Colon (tissue), 2 donors: ENCODE measurements at regions not wholly inside any gene's neighbourhood (a gene's known extent, or its start where the extent isn't known, plus 50 kb on each side); places are given as distances from the start of the nearest gene placed in this dataset.

ENCODE experiments used
- FAIRE-seq: peaks from 2 replicates; lab custom pipeline; 2012; peaks lifted over from hg19 to GRCh38; lab: Jason Lieb, UNC
- donor health status: control.
- donor health status: control.

- FAIRE-seq: no peak
Measured at GRCh38 chr7:46537191-46537905, 616.3 kb upstream of the IGFBP3 start.

DNA sequence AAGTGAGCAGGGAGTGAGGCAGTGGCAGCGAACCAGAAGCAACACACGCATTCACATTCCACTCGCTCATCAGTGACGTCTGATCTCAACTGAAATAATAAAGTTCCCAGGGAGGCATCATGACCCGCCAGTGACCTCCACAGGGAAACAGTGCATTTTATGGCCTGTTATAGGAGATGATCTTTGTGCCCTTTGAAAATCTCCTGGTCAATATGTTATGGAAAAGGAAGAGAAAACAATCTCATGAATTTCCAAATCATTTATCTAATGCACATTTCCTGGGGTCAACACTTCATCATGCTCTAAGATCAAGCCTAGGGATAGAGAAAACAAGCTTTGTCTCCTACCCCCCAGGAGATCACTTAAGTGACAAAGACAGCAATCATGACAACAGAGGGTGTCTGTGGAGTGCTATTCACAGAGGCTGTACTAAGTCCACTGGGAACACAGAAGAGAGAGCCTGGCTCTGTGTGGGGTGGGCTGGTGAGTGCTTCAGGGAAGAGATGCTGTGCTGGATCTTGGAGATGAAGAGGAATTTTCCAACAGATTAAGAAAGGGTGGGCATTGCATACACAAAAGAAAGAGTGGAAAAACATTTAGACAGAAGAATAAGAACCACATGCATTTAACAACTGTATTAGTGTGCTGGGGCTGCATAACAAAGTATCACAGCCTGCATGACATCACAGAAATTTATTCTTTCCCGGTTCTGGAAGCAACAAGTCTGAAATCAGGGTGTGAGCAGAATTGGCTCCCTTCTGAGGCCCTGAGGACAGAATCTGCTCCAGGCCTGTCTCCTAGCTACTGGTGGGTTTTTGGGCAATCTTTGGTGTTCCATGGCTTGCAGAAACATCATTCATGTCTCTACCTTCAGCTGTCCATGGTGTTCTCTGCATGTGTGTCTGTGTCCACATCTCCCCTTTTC lies 613.9 kb upstream of the IGFBP3 start:
- FAIRE-seq: no peak

DNA sequence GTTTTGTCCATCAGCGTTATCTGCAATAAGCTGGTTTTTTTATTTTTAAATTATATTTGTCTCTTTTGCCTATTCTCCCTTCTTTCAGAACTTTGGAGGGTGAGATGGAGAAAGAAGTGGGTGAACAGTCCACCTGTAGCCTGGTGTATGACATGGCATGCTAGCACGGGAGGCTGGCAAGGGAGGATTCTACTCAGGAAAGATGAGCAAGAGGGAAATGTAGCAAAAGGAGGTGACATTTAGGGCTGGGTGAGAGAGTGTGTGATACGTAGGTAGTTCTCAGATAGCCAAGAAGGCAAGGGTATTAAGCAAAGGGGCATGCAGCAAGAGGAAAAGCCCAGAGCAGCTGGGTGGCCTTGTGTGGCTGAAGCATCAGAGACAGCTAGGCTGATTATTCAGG lies 612.9 kb upstream of the IGFBP3 start:
- no peak for FAIRE-seq

DNA sequence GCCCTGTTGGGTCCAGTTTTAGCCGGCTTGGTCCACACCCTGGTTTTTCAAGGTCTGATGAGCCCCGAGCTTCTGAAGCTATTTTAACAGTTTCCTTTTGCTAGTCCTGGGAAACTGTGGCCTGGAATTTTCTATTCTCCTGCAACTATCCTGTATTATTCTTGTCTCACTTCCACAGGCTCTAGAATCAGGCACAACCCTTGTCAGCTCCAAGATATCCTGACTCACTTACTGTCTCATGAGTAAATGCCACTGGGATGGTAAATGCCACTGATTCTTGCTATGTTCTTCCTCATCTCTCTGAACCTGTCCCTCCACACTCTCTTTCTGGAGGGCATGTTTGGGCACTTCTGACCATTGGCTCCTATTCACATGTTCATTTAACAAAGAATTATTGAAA lies 611.5 kb upstream of the IGFBP3 start:
- no peak for FAIRE-seq

DNA sequence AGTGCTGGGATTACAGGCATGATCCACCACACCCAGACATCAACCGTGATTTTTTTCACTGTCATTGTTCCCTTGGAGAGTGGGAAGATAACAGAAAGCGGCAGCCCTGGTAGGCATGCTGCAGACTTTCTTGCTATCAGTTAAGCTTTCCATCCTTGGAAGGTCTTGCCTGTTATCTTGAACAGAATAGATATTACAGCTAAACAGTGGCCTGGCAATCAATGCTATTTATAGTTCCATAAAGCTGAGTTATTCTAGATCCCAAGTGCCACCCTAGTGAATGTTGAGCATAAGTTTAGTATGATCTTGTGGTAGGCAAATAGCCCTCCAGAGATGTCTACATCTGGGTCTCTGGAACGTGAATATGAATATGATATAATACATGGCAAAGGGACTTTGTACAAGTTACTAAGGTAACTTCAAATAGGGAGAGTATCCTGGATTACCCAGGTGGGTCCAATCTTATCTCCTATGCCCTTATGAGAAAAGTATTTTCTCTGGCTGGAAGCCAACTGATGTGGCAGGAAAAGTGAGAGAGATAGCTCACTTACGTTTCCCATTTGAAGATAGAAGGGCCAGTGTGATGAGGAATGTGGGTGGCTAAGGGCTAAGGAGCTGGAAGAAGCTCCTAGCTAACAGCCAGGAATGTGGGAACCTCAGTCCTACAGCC lies 609.1 kb upstream of the IGFBP3 start:
- no peak for FAIRE-seq

GRCh38 chr7:46527360-46527759 lies 606.3 kb upstream of the IGFBP3 start:
- FAIRE-seq: no peak

- no peak for FAIRE-seq
Measured at GRCh38 chr7:46525876-46526275, 604.8 kb upstream of the IGFBP3 start.

DNA sequence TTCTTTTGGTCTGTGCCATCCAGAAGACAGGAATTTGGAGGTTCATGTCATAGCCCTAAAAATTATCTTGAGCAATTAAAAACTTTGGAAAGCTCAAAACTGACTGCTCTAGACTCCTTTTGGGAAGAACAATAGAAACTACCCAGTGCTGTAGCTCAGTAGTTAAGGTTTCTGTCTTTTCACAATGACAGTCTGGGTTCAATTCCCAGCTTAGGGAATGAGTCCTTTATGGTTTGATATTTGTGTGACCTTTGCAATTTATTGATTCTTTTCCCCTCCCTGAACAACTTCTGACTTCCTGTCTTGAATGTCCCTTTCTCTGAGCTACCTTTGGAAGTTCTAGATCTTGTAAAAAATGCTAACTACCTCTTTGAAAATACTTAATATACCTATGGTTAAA lies 603.3 kb upstream of the IGFBP3 start:
- no peak for FAIRE-seq

DNA sequence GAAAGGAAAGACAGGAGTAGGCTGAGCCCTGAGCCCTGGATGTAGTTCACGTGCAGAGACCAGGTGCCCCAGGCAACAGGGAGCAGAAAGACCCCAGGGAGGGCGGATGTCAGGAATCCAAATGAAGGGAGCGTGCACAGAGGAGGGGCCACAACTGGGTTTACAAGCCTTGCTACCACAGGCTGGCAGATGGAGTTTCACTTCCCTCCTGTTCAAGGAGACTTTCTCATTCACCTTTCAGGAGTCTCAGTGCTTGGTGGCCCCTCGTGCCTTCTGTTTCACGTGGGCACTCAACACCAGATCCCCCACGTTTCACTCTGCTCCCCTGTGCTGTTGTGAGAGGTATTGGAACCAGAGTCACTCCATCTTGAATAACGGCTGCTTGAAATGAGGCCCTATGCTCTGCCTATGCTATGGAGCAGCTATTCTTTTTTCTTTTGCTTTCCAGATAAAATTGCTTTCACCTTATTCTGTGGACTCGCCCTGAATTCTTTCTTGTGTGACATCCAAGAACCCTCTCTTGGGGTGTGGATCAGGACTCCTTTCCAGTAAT lies 601.4 kb upstream of the IGFBP3 start:
- FAIRE-seq: no peak

DNA sequence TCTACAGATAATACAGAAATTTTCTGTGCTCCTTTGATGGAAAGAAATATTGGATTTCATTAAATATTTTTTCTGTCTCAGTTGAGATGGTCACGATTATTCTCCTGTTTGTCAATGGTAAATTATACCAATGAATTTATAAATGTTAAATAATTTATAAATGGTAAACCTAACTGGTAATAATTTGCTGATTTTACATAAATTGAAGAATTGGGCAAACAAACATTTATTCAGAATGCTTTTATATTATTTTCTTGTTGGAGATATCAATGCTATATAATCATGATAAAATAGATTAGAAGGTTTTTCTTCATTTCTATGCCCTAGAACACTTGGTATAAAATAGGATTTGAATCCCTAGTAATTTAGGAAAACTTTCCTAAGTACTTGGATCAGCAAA lies 597.6 kb upstream of the IGFBP3 start:
- no peak for FAIRE-seq

GRCh38 chr7:46515844-46516590 lies 594.9 kb upstream of the IGFBP3 start:
- FAIRE-seq: no peak

DNA sequence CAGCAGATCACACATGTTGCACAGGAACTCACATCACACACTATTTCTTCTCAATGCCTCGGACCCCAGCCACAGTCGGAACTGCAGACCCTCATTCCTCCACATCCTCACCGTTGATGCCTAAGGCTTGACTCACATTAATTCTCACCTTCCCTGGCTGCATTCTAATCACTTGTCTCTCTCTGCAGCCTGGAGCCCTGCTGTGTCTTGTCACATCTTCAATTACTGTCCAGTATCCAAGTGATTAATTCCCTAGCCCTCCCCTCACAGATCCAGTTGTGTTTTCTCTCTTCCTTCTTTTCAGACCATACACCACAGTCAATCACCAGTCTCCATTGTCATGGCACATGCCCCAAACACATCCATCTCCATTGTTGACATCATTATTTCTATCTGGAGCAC lies 592.4 kb upstream of the IGFBP3 start:
- FAIRE-seq: no peak

DNA sequence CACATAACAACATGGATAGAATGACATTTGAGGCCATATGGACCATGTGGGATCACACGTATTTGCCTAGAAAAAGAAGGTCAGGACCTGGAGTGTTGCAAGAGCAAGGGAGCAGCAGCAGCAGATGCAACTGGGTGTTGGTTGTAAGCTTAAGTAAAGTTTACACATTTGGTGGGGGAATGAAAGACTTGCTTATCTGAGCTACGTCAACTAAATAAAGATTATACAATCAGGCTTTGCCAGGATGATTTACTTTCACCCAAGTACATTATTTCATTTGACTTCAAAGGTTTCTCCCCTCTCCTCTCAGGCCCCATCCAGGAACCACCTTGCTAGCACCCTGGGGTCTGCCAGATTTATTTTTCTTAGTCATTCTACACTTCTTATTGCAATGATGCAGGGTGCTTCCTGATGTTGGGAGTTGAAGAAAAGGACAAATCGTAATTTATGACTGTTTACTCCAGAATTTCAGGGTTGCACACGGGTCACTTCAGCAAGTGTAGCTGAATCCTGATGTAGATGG lies 591.9 kb upstream of the IGFBP3 start:
- no peak for FAIRE-seq

GRCh38 chr7:46511442-46512215 lies 590.6 kb upstream of the IGFBP3 start:
- no peak for FAIRE-seq

GRCh38 chr7:46508583-46508982 lies 587.5 kb upstream of the IGFBP3 start:
- FAIRE-seq: no peak

DNA sequence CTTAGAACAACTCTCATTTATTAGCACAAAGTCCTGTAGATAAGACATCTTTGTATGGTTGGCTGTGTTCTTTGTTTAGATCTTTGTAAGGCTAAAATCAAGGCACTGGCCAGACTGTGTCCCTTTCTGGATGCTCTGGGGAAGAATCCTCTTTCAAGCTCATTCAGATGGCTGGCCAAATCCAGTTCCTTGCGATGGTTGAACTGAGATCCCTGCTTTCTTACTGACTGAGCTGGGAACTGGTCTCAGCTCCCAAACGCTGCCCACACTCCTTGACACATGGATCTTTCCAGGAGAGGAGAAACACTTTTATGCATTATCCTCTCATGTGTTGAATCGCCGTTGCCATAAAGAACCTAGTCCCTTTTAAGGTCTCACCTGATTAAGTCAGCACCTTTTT lies 586.5 kb upstream of the IGFBP3 start:
- no peak for FAIRE-seq

- FAIRE-seq: no peak
Measured at GRCh38 chr7:46494441-46494840, 573.4 kb upstream of the IGFBP3 start.

DNA sequence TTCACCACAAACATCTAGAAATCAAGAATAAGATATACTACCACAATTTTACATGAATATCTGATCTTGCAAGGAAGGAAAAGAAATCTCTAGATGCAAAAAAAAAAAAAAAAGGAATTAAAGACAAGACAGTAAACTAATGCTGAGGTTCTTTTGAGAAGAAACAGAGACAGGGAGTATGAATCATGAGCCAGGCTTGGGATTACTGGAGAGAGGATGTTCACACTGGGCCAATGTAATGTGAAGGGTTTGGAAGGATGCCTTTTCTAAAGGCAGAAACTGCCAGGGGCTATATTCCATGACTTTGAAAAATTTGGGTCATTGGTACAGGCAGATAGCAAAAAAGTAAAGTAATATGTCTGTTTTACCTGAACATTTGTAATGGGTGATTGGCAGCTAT lies 573.0 kb upstream of the IGFBP3 start:
- FAIRE-seq: no peak

DNA sequence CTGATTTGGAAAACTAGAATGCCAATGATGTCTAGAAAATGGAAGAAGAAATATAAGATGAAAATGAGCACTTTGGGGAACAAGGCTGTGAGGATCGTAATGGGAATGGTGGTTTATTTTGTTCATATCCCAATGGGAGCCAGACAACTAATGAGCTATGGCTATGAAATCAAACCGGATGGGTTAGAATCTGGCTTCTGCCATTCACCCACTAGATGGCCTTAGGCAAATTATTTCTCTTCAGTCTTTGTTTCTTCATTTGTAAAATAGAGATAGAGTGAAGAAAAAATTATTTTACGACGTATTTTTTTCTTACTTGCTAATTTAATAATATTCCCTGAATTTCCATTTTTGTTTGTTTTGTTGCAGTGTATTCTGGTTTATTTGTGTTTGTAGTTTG lies 572.1 kb upstream of the IGFBP3 start:
- no peak for FAIRE-seq

- FAIRE-seq: no peak
Measured at GRCh38 chr7:46492466-46492865, 571.4 kb upstream of the IGFBP3 start.

- FAIRE-seq: no peak
Measured at GRCh38 chr7:46490406-46490805, 569.3 kb upstream of the IGFBP3 start.
